GM23248 (cell line): ENCODE measurements at regions not wholly inside any gene's neighbourhood (a gene's known extent, or its start where the extent isn't known, plus 50 kb on each side); places are given as distances from the start of the nearest gene placed in this dataset.

Experiments used
- EZH2 ChIP-seq: fragments of 200-600 bp; sonication (generic); IDR thresholded peaks from 2 replicates; pipeline ENCODE4 v1.6.1; 2018; ENCODE audit warnings: antibody characterized with exemption, mild to moderate bottlenecking; ENCODE audit not compliant: insufficient read depth, poor library complexity, severe bottlenecking
- EZH2phosphoT487 ChIP-seq: fragments of 200-600 bp; sonication (generic); IDR thresholded peaks from 2 replicates; pipeline ENCODE4 v1.6.1; 2018; ENCODE audit warnings: antibody characterized with exemption, moderate library complexity, mild to moderate bottlenecking, low read depth; ENCODE audit not compliant: insufficient read depth

GRCh38 chr9:126132746-126133145 lies 193.9 kb upstream of the MVB12B start:
- TF ChIP-seq EZH2, result no peak
- TF ChIP-seq EZH2phosphoT487, result no peak
